HG03457 (cell line): ENCODE measurements at regions not wholly inside any gene's neighbourhood (a gene's known extent, or its start where the extent isn't known, plus 50 kb on each side); places are given as distances from the start of the nearest gene placed in this dataset.
A peak's percentile ranks its signal among the peaks of the same experiment; 100 is the strongest.

ENCODE experiments used
- ATAC-seq: cut with Tn5 transposase; IDR thresholded peaks from one replicate; pipeline ENCODE4 v1.9.1; 2021; ENCODE audit warnings: moderate number of reproducible peaks; ENCODE audit not compliant: unreplicated experiment

DNA sequence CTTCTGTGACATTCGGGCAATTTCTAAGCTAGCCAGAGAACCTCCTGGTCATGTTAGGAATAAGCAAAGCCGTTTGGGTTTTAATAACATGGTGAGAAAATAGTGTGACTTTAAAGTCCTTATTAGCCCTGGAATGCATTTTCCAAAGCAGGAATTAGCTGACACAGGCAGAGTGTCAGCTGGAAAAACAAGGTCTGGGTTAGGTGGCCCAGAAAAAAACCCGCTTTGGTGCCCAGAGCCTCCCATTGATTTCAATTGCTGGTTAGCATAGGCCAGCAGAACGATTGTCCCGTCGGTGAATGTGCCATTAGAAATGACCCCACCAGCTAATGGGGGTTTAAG is 62.1 kb upstream of the CPEB4 start:
- no peak for ATAC-seq

DNA sequence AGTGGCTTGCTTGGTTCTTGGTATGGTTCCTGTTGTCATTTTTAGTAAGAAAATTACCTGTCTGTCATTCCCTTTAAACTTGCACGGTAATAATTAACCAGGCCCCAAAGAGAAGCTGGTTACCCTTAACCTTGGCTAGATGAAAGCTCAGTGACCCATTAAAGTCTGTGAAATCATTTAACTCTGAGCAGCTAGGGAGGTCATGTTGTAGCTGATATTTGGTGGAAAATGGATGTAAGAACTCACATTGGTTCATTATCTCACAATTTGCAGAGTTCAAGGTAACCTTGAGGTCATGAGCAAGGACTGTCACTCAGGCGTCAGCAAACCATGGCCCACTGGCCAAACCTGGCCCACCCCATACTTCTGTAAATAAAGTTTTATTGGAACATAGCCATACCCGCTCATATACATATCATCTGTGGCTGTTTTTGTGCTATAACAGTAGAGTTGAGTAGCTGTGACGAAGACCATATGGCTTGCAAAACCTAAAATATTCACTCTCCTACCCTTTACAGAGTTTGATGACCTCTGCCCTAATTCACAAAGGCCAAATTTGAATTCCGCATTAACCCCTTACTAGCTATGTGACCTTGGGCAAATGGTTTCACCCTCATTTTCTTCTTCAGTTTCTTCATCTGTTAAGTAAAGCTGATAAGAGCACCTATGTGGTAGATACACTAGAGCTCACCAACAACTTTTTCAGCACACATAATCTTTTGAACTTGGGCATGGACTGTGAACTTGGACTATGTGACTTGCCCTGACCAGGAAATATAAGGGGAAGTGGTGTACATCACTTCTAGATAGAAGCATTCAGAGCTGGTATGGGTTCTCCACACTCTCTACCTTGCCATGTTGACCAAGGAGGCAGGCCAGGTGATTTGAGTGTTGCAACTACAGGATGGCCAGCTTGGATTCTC is 61.5 kb upstream of the CPEB4 start:
- ATAC-seq = no peak

DNA sequence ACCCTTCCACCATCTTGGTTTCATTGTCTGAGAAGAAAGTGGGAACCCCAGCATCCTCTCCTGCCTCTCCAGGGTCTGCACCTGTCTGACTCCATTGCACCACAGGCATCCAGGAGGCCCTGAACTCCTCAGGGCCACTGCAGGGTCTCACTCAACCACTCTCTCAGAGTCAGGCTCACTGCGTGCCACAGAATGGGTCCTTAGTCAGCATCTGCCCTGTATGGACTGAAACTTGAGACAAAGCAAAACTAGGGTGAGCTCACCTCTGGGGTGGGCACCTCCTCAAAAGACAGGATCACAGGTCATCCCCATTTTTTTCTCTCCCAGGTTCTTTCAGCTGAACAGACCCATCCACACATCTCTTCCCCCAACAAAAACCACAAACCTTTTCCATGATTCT is 59.2 kb upstream of the CPEB4 start:
- no peak for ATAC-seq

DNA sequence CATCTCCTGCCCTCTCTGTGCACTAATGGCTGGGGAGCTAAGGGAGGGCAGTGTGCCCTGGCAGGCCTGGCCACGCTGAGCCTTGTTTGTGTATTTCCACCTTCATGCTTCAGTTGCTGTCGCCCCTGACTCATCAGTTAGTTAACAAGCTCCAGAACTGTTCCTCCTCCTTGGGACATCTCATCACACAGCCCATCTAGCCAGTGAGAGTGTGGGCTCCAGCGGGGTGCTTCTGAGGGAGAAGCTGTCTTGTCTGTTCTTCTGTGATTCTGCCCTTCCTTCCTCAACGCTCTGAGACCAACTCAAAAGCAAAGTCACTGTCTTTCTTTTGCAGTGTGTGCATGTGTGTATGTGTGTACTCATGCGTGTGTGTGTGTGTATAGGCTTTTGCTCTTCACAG is 58.3 kb upstream of the CPEB4 start:
- no peak for ATAC-seq

GRCh38 chr5:173830421-173830820 is 57.7 kb upstream of the CPEB4 start:
- ATAC-seq = no peak

- ATAC-seq = no peak
Observed at GRCh38 chr5:173831196-173831914, 56.8 kb upstream of the CPEB4 start.

DNA sequence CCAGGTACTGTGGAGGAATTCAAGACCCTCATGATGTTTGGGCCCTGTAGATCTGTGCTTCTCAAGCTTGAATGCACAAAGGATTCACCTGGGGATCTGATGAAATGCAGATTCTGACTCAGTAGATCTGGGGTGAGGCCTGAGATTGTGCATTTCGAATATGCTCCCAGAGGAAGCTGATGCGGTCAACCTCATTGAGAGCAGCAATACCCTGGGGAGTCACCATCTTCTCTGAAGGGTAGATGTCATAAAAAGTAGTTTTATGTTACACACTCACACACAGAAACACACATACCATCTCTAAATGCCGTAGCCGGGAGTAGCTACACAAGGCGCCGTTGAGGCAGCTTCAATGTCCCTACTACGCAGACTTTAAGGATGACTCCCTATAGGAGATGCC is 55.8 kb upstream of the CPEB4 start:
- peak; percentile 60 for ATAC-seq

DNA sequence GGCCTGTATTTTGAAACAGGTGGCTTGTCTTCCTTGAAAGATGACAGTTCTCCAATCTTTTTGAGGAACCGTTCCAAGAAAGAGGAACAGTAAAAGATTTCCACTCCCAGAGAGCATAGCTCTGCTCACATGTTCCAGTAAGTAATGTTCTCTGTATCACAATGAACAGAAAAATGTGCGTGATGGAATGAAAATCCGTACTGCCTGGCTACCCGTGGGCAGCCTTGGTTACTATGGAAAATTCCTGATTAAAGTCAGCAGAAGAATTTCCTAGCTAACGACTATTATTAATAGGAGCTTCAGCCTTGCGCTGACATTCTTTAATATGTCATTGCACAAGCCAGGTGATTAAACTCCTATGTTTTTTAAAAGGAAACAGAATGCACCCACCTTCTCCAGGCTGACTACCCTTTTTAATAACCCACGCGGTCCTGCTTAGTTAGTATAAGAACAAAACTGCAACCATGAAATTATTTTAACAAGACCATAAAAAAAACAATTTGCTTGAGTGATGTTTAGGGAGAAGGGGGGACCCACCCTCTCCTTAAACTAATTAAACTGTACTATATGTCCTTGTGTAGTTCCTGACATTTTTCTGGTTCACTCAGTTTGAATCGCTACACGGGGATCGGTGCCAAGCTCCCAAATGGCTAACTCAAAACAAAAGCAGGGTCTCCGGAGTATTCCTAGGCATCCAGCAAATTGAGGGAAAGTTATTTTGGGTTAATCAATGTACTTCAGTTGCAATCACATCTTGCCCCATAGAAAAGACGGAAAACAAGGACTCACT is 54.8 kb upstream of the CPEB4 start:
- no peak for ATAC-seq

GRCh38 chr5:173834071-173834771 is 53.9 kb upstream of the CPEB4 start:
- ATAC-seq = no peak

DNA sequence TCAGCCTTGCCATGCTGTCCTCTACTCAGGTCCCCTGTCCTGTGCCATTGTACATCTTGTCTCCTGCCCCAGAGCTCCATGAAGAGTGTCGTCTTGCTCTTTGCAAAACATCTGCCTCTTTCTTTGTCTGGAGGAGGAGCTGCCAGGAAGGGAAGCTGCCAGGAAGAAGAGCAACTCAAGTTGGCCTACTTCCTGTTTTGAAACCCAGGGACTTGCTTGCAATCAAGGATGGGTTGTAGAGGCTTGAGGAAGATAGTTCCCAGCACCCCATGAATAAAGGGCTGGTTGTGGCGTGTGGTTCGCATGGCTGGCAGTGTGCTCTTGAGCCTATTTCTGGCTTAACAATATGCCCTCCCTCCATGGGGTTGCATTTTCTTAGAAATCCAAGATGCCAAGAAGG is 53.0 kb upstream of the CPEB4 start:
- no peak for ATAC-seq

- ATAC-seq = no peak
Observed at GRCh38 chr5:173835661-173836060, 52.5 kb upstream of the CPEB4 start.

- ATAC-seq = no peak
Observed at GRCh38 chr5:173837654-173838053, 50.5 kb upstream of the CPEB4 start.
